Inflammatory macrophage (primary cell): ENCODE measurements at regions not wholly inside any gene's neighbourhood (a gene's known extent, or its start where the extent isn't known, plus 50 kb on each side); places are given as distances from the start of the nearest gene placed in this dataset.

Experiments used
- DNase-seq, 2 donors: peaks; one replicate each; pipeline ENCODE4 v3.0.0-alpha.2; 2020 to 2022

GRCh38 chr3:156620901-156621300 lies 53.5 kb upstream of the TIPARP start:
- no peak for DNase-seq

- no peak for DNase-seq
Observed at GRCh38 chr3:156620260-156620659, 54.1 kb upstream of the TIPARP start.

GRCh38 chr3:156619376-156619775 lies 55.0 kb upstream of the TIPARP start:
- no peak for DNase-seq

GRCh38 chr3:156617781-156618180 lies 56.6 kb upstream of the TIPARP start:
- no peak for DNase-seq

- no peak for DNase-seq
Observed at GRCh38 chr3:156617145-156617544, 57.2 kb upstream of the TIPARP start.

GRCh38 chr3:156615592-156616173 lies 58.7 kb upstream of the TIPARP start:
- DNase-seq = peak; percentile 13 to 17

GRCh38 chr3:156614642-156615511 lies 59.5 kb upstream of the TIPARP start:
- no peak for DNase-seq

GRCh38 chr3:156612903-156613302 lies 58.0 kb upstream of the SSR3 start:
- no peak for DNase-seq

- no peak for DNase-seq
Observed at GRCh38 chr3:156611870-156612494, 57.1 kb upstream of the SSR3 start.

GRCh38 chr3:156610154-156610553 lies 55.2 kb upstream of the SSR3 start:
- DNase-seq = no peak

GRCh38 chr3:156609546-156609945 lies 54.6 kb upstream of the SSR3 start:
- no peak for DNase-seq

- DNase-seq = no peak
Observed at GRCh38 chr3:156608601-156609514, 53.9 kb upstream of the SSR3 start.

GRCh38 chr3:156606729-156607128 lies 51.8 kb upstream of the SSR3 start:
- DNase-seq = peak; percentile 58 to 76

- peak; percentile 22 to 50 for DNase-seq
Observed at GRCh38 chr3:156605686-156606605, 51.0 kb upstream of the SSR3 start.

- no peak for DNase-seq
Observed at GRCh38 chr3:156604642-156605144, 49.8 kb upstream of the SSR3 start.
